HepG2 (cell line): ENCODE measurements at regions not wholly inside any gene's neighbourhood (a gene's known extent, or its start where the extent isn't known, plus 50 kb on each side); places are given as distances from the start of the nearest gene placed in this dataset.

Experiments
- ATAC-seq: fragments of 200-7000 bp; cut with Tn5 transposase; 3 replicates; pipeline ENCODE4 v1.9.1; 2020; ENCODE audit warnings: mild to moderate bottlenecking, moderate library complexity
- BruUV-seq: library from RNA; stranded (reverse); fragments of 400-500 nt; replicated peaks from 2 replicates; lab custom pipeline; 2021; lab: Mats Ljungman, UMichigan
- CTCF ChIA-PET: fragments of 300-600 bp; formaldehyde crosslinking; extraction: SDS; loops from one replicate; lab custom pipeline; 2021; ENCODE audit warnings: low total read pairs, inconsistent platforms, low intra/inter-chr PET ratio; lab: Yijun Ruan, JAX
- POLR2A ChIA-PET: fragments of 350-600 bp; sonication (Branson Sonifier 250); formaldehyde crosslinking; loops from one replicate; lab custom pipeline; 2020; ENCODE audit warnings: antibody characterized with exemption, inconsistent platforms; lab: Yijun Ruan, JAX
- DNase-seq: peaks from one replicate; pipeline ENCODE4 v3.0.0-alpha.2; 2015; ENCODE audit warnings: low spot score
- FAIRE-seq: peaks from 3 replicates; lab custom pipeline; 2011; peaks lifted over from hg19 to GRCh38; lab: Jason Lieb, UNC
- H2AFZ ChIP-seq: one replicate; pipeline ENCODE4 v1.6.1; 2011; ENCODE audit warnings: low read length, inconsistent platforms
- H3K27ac ChIP-seq: fragments of 300-600 bp; 3 replicates; pipeline ENCODE4 v1.8.0; 2011; ENCODE audit warnings: mixed run types, mild to moderate bottlenecking, mixed read lengths, low read length, inconsistent platforms; ENCODE audit not compliant: insufficient read depth; ENCODE audit errors: extremely low read length
- H3K27me3 ChIP-seq, 2 experiments: fragments of 200-600 bp in 1 of 2; 2 replicates in 1 of 2; 3 replicates in 1 of 2; pipeline versions ENCODE4 v1.6.0 to v1.8.0; 2011; ENCODE audit warnings: low read length in 2 of 2, mild to moderate bottlenecking in 2 of 2, moderate library complexity in 2 of 2, inconsistent platforms in 1 of 2; ENCODE audit not compliant: insufficient read depth in 2 of 2, control insufficient read depth in 1 of 2
- H3K36me3 ChIP-seq, 2 experiments: fragments of 200-600 bp in 1 of 2; replicated peaks in 1 of 2; 2 replicates in 1 of 2; 3 replicates in 1 of 2; pipeline versions ENCODE4 v1.5.1 to v1.8.0; 2011; ENCODE audit warnings: low read length in 2 of 2, inconsistent platforms in 1 of 2; ENCODE audit not compliant: insufficient read depth in 2 of 2, control insufficient read depth in 1 of 2
- H3K4me1 ChIP-seq: 2 replicates; pipeline ENCODE4 v1.5.1; 2012; ENCODE audit warnings: low read length, inconsistent platforms; ENCODE audit not compliant: insufficient read depth
- H3K4me2 ChIP-seq: 2 replicates; pipeline ENCODE4 v1.6.0; 2011; ENCODE audit warnings: low read depth, low read length, inconsistent platforms
- H3K4me3 ChIP-seq, 3 experiments: fragments of 200-600 bp in 1 of 3; sonication (generic), shearing (Covaris generic) in 1 of 3; replicated peaks in 1 of 3; 2 replicates each; pipeline ENCODE4 v1.5.1; 2011 to 2016; ENCODE audit warnings: low read length in 3 of 3, inconsistent platforms in 2 of 3, low read depth in 2 of 3, mild to moderate bottlenecking in 2 of 3, control low read depth in 1 of 3, mixed read lengths in 1 of 3; ENCODE audit not compliant: insufficient read depth in 1 of 3
- H3K79me2 ChIP-seq: one replicate; pipeline ENCODE4 v1.6.1; 2011; ENCODE audit warnings: low read length, inconsistent platforms; ENCODE audit not compliant: insufficient read depth
- H3K9ac ChIP-seq: 2 replicates; pipeline ENCODE4 v1.6.0; 2011; ENCODE audit warnings: mild to moderate bottlenecking, low read depth, low read length, inconsistent platforms; ENCODE audit not compliant: insufficient read depth
- H3K9me3 ChIP-seq: 2 replicates; pipeline ENCODE4 v1.5.1; 2012; ENCODE audit warnings: mild to moderate bottlenecking, low read length
- H4K20me1 ChIP-seq: 2 replicates; pipeline ENCODE4 v1.6.0; 2011; ENCODE audit warnings: inconsistent platforms, mild to moderate bottlenecking, low read length, moderate library complexity; ENCODE audit not compliant: insufficient read depth
- HNRNPLL ChIP-seq: fragments of 200-400 bp; formaldehyde crosslinking; IDR thresholded peaks from 2 replicates; pipeline ENCODE4 v1.6.1; 2017; ENCODE audit warnings: mild to moderate bottlenecking, low read depth, low read length; ENCODE audit not compliant: poor library complexity, severe bottlenecking
- IRF9 ChIP-seq: sonication (generic); formaldehyde crosslinking; IDR thresholded peaks from 2 replicates; pipeline ENCODE4 v1.8.0; 2022; ENCODE audit warnings: missing genetic modification reagents, mild to moderate bottlenecking, borderline replicate concordance
- ISL2 ChIP-seq: sonication (generic); formaldehyde crosslinking; IDR thresholded peaks from 2 replicates; pipeline ENCODE4 v1.5.0; 2020; ENCODE audit warnings: missing genetic modification reagents
- JUND ChIP-seq: sonication (generic); formaldehyde crosslinking; IDR thresholded peaks from 2 replicates; pipeline ENCODE4 v1.8.0; 2022; ENCODE audit warnings: mild to moderate bottlenecking, missing genetic modification reagents
- MED13 ChIP-seq: sonication (generic); formaldehyde crosslinking; IDR thresholded peaks from 2 replicates; pipeline ENCODE4 v1.5.0; 2020; ENCODE audit warnings: missing genetic modification reagents
- MIER3 ChIP-seq: IDR thresholded peaks from 2 replicates; pipeline ENCODE4 v1.6.1; 2016; ENCODE audit warnings: missing compliant biosample characterization, borderline replicate concordance
- RARG ChIP-seq: sonication (generic); formaldehyde crosslinking; IDR thresholded peaks from 2 replicates; pipeline ENCODE4 v1.4.0; 2020; ENCODE audit warnings: low read depth, mild to moderate bottlenecking, missing genetic modification reagents
- RXRB ChIP-seq: IDR thresholded peaks from 2 replicates; pipeline ENCODE4 v1.6.1; 2016; ENCODE audit warnings: borderline replicate concordance, missing genetic modification reagents, missing compliant biosample characterization
- TRIM22 ChIP-seq: fragments of 450-650 bp; IDR thresholded peaks from 2 replicates; pipeline ENCODE4 v1.6.1; 2017
- ZHX2 ChIP-seq, 2 experiments: sonication (generic) in 1 of 2; formaldehyde crosslinking in 1 of 2; IDR thresholded peaks; 2 replicates each; pipeline versions ENCODE4 v1.6.1 to v1.9.0; 2014 to 2022; ENCODE audit warnings: antibody characterized with exemption in 1 of 2, borderline replicate concordance in 1 of 2, inconsistent platforms in 1 of 2, low read depth in 1 of 2, missing genetic modification reagents in 1 of 2
- ZNF143 ChIP-seq: sonication (generic); formaldehyde crosslinking; IDR thresholded peaks from 2 replicates; pipeline ENCODE4 v1.4.0; 2020; ENCODE audit warnings: missing genetic modification reagents
- ZNF333 ChIP-seq: sonication (generic); formaldehyde crosslinking; IDR thresholded peaks from 2 replicates; pipeline ENCODE4 v1.4.0; 2020; ENCODE audit warnings: mild to moderate bottlenecking, missing genetic modification reagents, borderline replicate concordance
- ZNF567 ChIP-seq: sonication (generic); formaldehyde crosslinking; IDR thresholded peaks from 2 replicates; pipeline ENCODE4 v1.8.1; 2023; ENCODE audit warnings: mild to moderate bottlenecking, missing genetic modification reagents, borderline replicate concordance
- ZNF576 ChIP-seq: sonication (generic); formaldehyde crosslinking; IDR thresholded peaks from 2 replicates; pipeline ENCODE4 v1.4.0; 2020; ENCODE audit warnings: mild to moderate bottlenecking, missing genetic modification reagents
- ZNF644 ChIP-seq: IDR thresholded peaks from 2 replicates; pipeline ENCODE4 v1.6.1; 2016; ENCODE audit warnings: low read depth
- ZNF740 ChIP-seq: sonication (generic); formaldehyde crosslinking; IDR thresholded peaks from 2 replicates; pipeline ENCODE4 v1.4.0; 2020; ENCODE audit warnings: missing genetic modification reagents
- ZNF775 ChIP-seq: sonication (generic); formaldehyde crosslinking; IDR thresholded peaks from 2 replicates; pipeline ENCODE4 v1.4.0; 2020; ENCODE audit warnings: missing genetic modification reagents, mild to moderate bottlenecking, moderate library complexity, borderline replicate concordance
- WGBS: methylation state at CpG from one replicate; pipeline ENCODE4 v1.1.6; 2017; ENCODE audit warnings: low lambda C conversion rate; 5-methylcytosine and 5-hydroxymethylcytosine counted together
- in situ Hi-C: cut with HindIII; loops from 2 replicates; pipeline ENCODE4 v1.10.0; 2017; ENCODE audit warnings: low pct_unique_long_range_greater_than_20kb; ENCODE audit not compliant: extremely low pct_ligation_motif_present
- intact Hi-C: fragments of 100-400 bp; cut with micrococcal nuclease; formaldehyde crosslinking; loops from one replicate; pipeline ENCODE4 v1.10.0; 2022; ENCODE audit not compliant: unreplicated experiment

GRCh38 chr2:126982935-126983334 is 84.2 kb downstream of the TEX51 start:
- BruUV-seq: no TSS peak
- no peaks in the 10 kb centered on the region for H3K27me3 ChIP-seq
- no peak for TF ChIP-seq ZNF333 (CRISPR knock-in tag)
- no peak for TF ChIP-seq MIER3 (CRISPR knock-in tag)
- TF ChIP-seq ZNF567: no peak
- TF ChIP-seq RARG (CRISPR knock-in tag): no peak
- no peak for TF ChIP-seq JUND (CRISPR knock-in tag)
- TF ChIP-seq TRIM22: no peak
- no peak for TF ChIP-seq ZNF143 (CRISPR knock-in tag)
- no peak for TF ChIP-seq ZNF775
- no peak for TF ChIP-seq ZNF740 (CRISPR knock-in tag)
- peak; percentile 43 for TF ChIP-seq RXRB
- TF ChIP-seq ZNF576: no peak
- TF ChIP-seq ISL2 (CRISPR knock-in tag): no peak
- TF ChIP-seq HNRNPLL: no peak
- TF ChIP-seq ZHX2 (IDR thresholded peaks at IDR 0.05; ENCODE audit: low read depth): no peak
- TF ChIP-seq ZHX2 (CRISPR knock-in tag; IDR thresholded peaks at IDR 0.05; ENCODE audit: borderline replicate concordance): no peak
- TF ChIP-seq IRF9 (CRISPR knock-in tag): 0 out of 2 replicates have a peak, but pooled peaks have one; percentile 42
- TF ChIP-seq ZNF644 (CRISPR knock-in tag): peak; percentile 96
- no peak for TF ChIP-seq MED13 (CRISPR knock-in tag)

More at GRCh38 chr2:126982935-126983334, 84.2 kb downstream of the TEX51 start:
- Histone ChIP-seq H3K4me1 (peaks cover 73% of the 10 kb centered on the region), H3K27ac (peak overlapping the region; percentile 23), H3K4me3 (no peak overlapping the region), H3K9ac (no peak overlapping the region), H2AFZ (peak overlapping the region; percentile 42), H3K4me2 (peak overlapping the region; percentile 58), H3K79me2 (no peaks in the 10 kb centered on the region), H3K9me3 (no peaks in the 10 kb centered on the region), H3K36me3 (no peaks in the 10 kb centered on the region), H4K20me1 (no peaks in the 10 kb centered on the region)
- in situ Hi-C loops: no loop called here
- ChIA-PET POLR2A (interaction anchor here (1.2 kb wide), 1 partner anchor 14 kb away, joined by 5 read pairs; no protein-coding TSS in a partner anchor), CTCF (no interaction called here)
- intact Hi-C loops: no loop called here
- DNase-seq (peak; percentile 53), ATAC-seq (peak; percentile 88), FAIRE-seq (no peak)
- WGBS: 19% methylated on average over 5 of the region's 5 CpGs
